IMR-90 (cell line): ENCODE measurements at regions not wholly inside any gene's neighbourhood (a gene's known extent, or its start where the extent isn't known, plus 50 kb on each side); places are given as distances from the start of the nearest gene placed in this dataset.

Source experiments
- ATAC-seq: fragments of 200-7000 bp; cut with Tn5 transposase; 2 replicates; pipeline ENCODE4 v1.9.1; 2020; ENCODE audit warnings: low read depth, mild to moderate bottlenecking, moderate library complexity
- BruUV-seq: library from RNA; stranded (reverse); fragments of 400-500 nt; replicated peaks from 2 replicates; lab custom pipeline; 2021; lab: Mats Ljungman, UMichigan
- CTCF ChIA-PET: fragments of 300-600 bp; formaldehyde crosslinking; extraction: SDS; loops from one replicate; lab custom pipeline; 2021; ENCODE audit warnings: antibody characterized with exemption; lab: Yijun Ruan, JAX
- POLR2A ChIA-PET: fragments of 300-600 bp; sonication (Branson Sonifier 250); formaldehyde crosslinking; loops from one replicate; lab custom pipeline; 2022; ENCODE audit warnings: antibody characterized with exemption; ENCODE audit not compliant: unreplicated experiment; lab: Charles Lee
- DNase-seq: peaks from one replicate; pipeline ENCODE4 v3.0.0; 2013
- H2AFZ ChIP-seq: replicated peaks from 2 replicates; pipeline ENCODE3; 2013; ENCODE audit warnings: low read length, mild to moderate bottlenecking; ENCODE audit not compliant: poor library complexity
- H2AK5ac ChIP-seq: 2 replicates; pipeline ENCODE4 v1.6.1; 2013; ENCODE audit warnings: low read depth, low read length, inconsistent platforms
- H2AK9ac ChIP-seq: replicated peaks from 2 replicates; pipeline ENCODE3; 2013; ENCODE audit warnings: mild to moderate bottlenecking, low read depth, low read length, moderate library complexity; ENCODE audit not compliant: poor library complexity
- H2BK120ac ChIP-seq: 2 replicates; pipeline ENCODE4 v1.6.1; 2013; ENCODE audit warnings: low read depth, low read length, inconsistent platforms
- H2BK15ac ChIP-seq: 3 replicates; pipeline ENCODE4 v1.6.1; 2013; ENCODE audit warnings: low read depth, low read length, inconsistent platforms
- H2BK20ac ChIP-seq: 2 replicates; pipeline ENCODE4 v1.6.1; 2013; ENCODE audit warnings: low read depth, mild to moderate bottlenecking, inconsistent platforms, low read length, moderate library complexity
- H2BK5ac ChIP-seq: 2 replicates; pipeline ENCODE4 v1.6.1; 2013; ENCODE audit warnings: mild to moderate bottlenecking, low read depth, low read length, inconsistent platforms; ENCODE audit not compliant: poor library complexity, severe bottlenecking
- H3K14ac ChIP-seq: replicated peaks from 2 replicates; pipeline ENCODE4 v1.6.1; 2013; ENCODE audit warnings: low read depth, low read length, inconsistent platforms
- H3K18ac ChIP-seq: 2 replicates; pipeline ENCODE4 v1.6.1; 2013; ENCODE audit warnings: low read depth, low read length, control low read depth
- H3K23ac ChIP-seq: 2 replicates; pipeline ENCODE4 v1.6.1; 2013; ENCODE audit warnings: low read depth, low read length, inconsistent platforms
- H3K27ac ChIP-seq: 2 replicates; pipeline ENCODE4 v1.5.1; 2013; ENCODE audit warnings: mild to moderate bottlenecking, control low read depth, low read length; ENCODE audit not compliant: insufficient read depth
- H3K27me3 ChIP-seq: 2 replicates; pipeline ENCODE4 v1.6.1; 2013; ENCODE audit warnings: low read length; ENCODE audit not compliant: control insufficient read depth, insufficient read depth
- H3K36me3 ChIP-seq: 2 replicates; pipeline ENCODE4 v1.6.1; 2013; ENCODE audit warnings: low read length, mixed read lengths; ENCODE audit not compliant: control insufficient read depth, insufficient read depth
- H3K4ac ChIP-seq: 2 replicates; pipeline ENCODE4 v1.6.1; 2013; ENCODE audit warnings: low read depth, low read length, inconsistent platforms
- H3K4me1 ChIP-seq: 2 replicates; pipeline ENCODE4 v1.6.1; 2013; ENCODE audit warnings: low read length, mixed read lengths; ENCODE audit not compliant: control insufficient read depth, insufficient read depth
- H3K4me2 ChIP-seq: 2 replicates; pipeline ENCODE4 v1.6.1; 2013; ENCODE audit warnings: low read depth, mild to moderate bottlenecking, control low read depth, low read length, moderate library complexity
- H3K4me3 ChIP-seq: 2 replicates; pipeline ENCODE4 v1.5.1; 2013; ENCODE audit warnings: low read depth, mild to moderate bottlenecking, control low read depth, low read length, moderate library complexity; ENCODE audit not compliant: insufficient read depth
- H3K56ac ChIP-seq: 2 replicates; pipeline ENCODE4 v1.6.1; 2013; ENCODE audit warnings: low read length, inconsistent platforms; ENCODE audit not compliant: insufficient read depth; ENCODE audit errors: extremely low read depth
- H3K79me1 ChIP-seq, 2 experiments: 2 replicates each; pipeline ENCODE4 v1.6.1; 2013; ENCODE audit warnings: low read length in 2 of 2, inconsistent platforms in 1 of 2, low read depth in 1 of 2
- H3K9ac ChIP-seq: 2 replicates; pipeline ENCODE4 v1.6.1; 2013; ENCODE audit warnings: low read depth, low read length, control low read depth
- H3K9me1 ChIP-seq: 2 replicates; pipeline ENCODE4 v1.6.1; 2013; ENCODE audit warnings: low read length, inconsistent platforms; ENCODE audit not compliant: insufficient read depth
- H3K9me3 ChIP-seq: 2 replicates; pipeline ENCODE4 v1.6.1; 2013; ENCODE audit warnings: low read length; ENCODE audit not compliant: control insufficient read depth, insufficient read depth
- H4K20me1 ChIP-seq: 2 replicates; pipeline ENCODE4 v1.6.1; 2013; ENCODE audit warnings: low read length, inconsistent platforms; ENCODE audit not compliant: insufficient read depth
- H4K5ac ChIP-seq: 2 replicates; pipeline ENCODE4 v1.6.1; 2013; ENCODE audit warnings: mild to moderate bottlenecking, low read depth, low read length, control low read depth
- H4K8ac ChIP-seq, 2 experiments: 2 replicates each; pipeline ENCODE4 v1.6.1; 2013; ENCODE audit warnings: low read depth in 2 of 2, low read length in 2 of 2, control low read depth in 1 of 2, inconsistent platforms in 1 of 2
- H4K91ac ChIP-seq: 2 replicates; pipeline ENCODE4 v1.6.1; 2013; ENCODE audit warnings: low read depth, low read length, inconsistent platforms; ENCODE audit not compliant: insufficient read depth
- RAD21 ChIP-seq: IDR thresholded peaks from 2 replicates; pipeline ENCODE4 v1.6.1; 2012; ENCODE audit warnings: low read length, improper control_type of control experiment
- SMC3 ChIP-seq: fragments of 150-350 bp; IDR thresholded peaks from 2 replicates; pipeline ENCODE4 v1.6.1; 2016; ENCODE audit warnings: low read depth, mild to moderate bottlenecking, antibody characterized with exemption, low read length, moderate library complexity
- WGBS, 2 experiments: methylation state at CpG; one replicate each; pipeline versions ENCODE4 v1.1.5 to v1.1.7; 2013; ENCODE audit warnings: missing lambda C conversion rate in 2 of 2; ENCODE audit not compliant: insufficient read length in 1 of 2; ENCODE audit errors: extremely low coverage in 2 of 2; 5-methylcytosine and 5-hydroxymethylcytosine counted together
- dilution Hi-C: fragments of 300-500 bp; cut with HindIII; formaldehyde crosslinking; loops from one replicate; pipeline ENCODE4 v1.14.3; 2018; ENCODE audit warnings: low sequenced_read_pairs; ENCODE audit not compliant: unreplicated experiment
- in situ Hi-C: fragments of 300-500 bp; cut with MboI; formaldehyde crosslinking; loops from 3 replicates; pipeline ENCODE4 v1.14.3; 2019; ENCODE audit warnings: low sequenced_read_pairs, inconsistent platforms, mixed read lengths
- intact Hi-C: fragments of 100-400 bp; cut with micrococcal nuclease; formaldehyde crosslinking; loops from 2 replicates; pipeline ENCODE4 v1.10.0; 2022

- no peak overlapping the region for H4K91ac ChIP-seq
- no peak overlapping the region for H3K4me2 ChIP-seq
- H3K14ac ChIP-seq = no peak overlapping the region
- no peak overlapping the region for H2AFZ ChIP-seq
- H3K9me1 ChIP-seq = no peaks in the 10 kb centered on the region
- H2BK15ac ChIP-seq = no peak overlapping the region
- 49% methylated on average over 4 of the region's 17 CpGs; no CpG with 5 or more reads in 1 of the 2 experiments for WGBS, 2 experiments
- H2BK5ac ChIP-seq = no peak overlapping the region
- no peak overlapping the region for H4K8ac ChIP-seq
- H3K27me3 ChIP-seq = no peaks in the 10 kb centered on the region
- no TSS peak for BruUV-seq
- no peak overlapping the region for H3K9ac ChIP-seq
- H3K27ac ChIP-seq = no peak overlapping the region
- H2BK20ac ChIP-seq = no peak overlapping the region
- no peak overlapping the region for H4K5ac ChIP-seq
- dilution Hi-C loops = no loop called here
- no peak overlapping the region for H3K4me3 ChIP-seq
- no peak overlapping the region for H3K18ac ChIP-seq
- H2BK120ac ChIP-seq = no peak overlapping the region
- peaks cover 36% of the 10 kb centered on the region for H3K9me3 ChIP-seq
- ChIA-PET CTCF (no interaction called here), POLR2A (no interaction called here)
- no peaks in the 10 kb centered on the region for H3K79me1 ChIP-seq
- in situ Hi-C loops = no loop called here
- no peak for ATAC-seq
- no peak overlapping the region for H3K23ac ChIP-seq
- intact Hi-C loops = no loop called here
- no peak for DNase-seq
- H2AK9ac ChIP-seq = no peak overlapping the region
- no peak overlapping the region for H3K4ac ChIP-seq
- TF ChIP-seq SMC3 (no peak), RAD21 (no peak)
- H4K20me1 ChIP-seq = no peaks in the 10 kb centered on the region
- no peaks in the 10 kb centered on the region for H3K36me3 ChIP-seq
- H3K4me1 ChIP-seq = no peaks in the 10 kb centered on the region
- H2AK5ac ChIP-seq = no peak overlapping the region
- H3K56ac ChIP-seq = no peak overlapping the region
Observed at GRCh38 chr17:73834684-73835343, 190.6 kb upstream of the SDK2 start.
